GM23248 (cell line): ENCODE measurements at regions not wholly inside any gene's neighbourhood (a gene's known extent, or its start where the extent isn't known, plus 50 kb on each side); places are given as distances from the start of the nearest gene placed in this dataset.

Experiments
- EZH2 ChIP-seq: fragments of 200-600 bp; sonication (generic); IDR thresholded peaks from 2 replicates; pipeline ENCODE4 v1.6.1; 2018; ENCODE audit warnings: antibody characterized with exemption, mild to moderate bottlenecking; ENCODE audit not compliant: insufficient read depth, poor library complexity, severe bottlenecking
- EZH2phosphoT487 ChIP-seq: fragments of 200-600 bp; sonication (generic); IDR thresholded peaks from 2 replicates; pipeline ENCODE4 v1.6.1; 2018; ENCODE audit warnings: antibody characterized with exemption, moderate library complexity, mild to moderate bottlenecking, low read depth; ENCODE audit not compliant: insufficient read depth

- TF ChIP-seq EZH2phosphoT487 (no peak), EZH2 (no peak)
Measured at GRCh38 chr16:50444526-50444925, 75.7 kb upstream of the BRD7 start.
